ENCODE measurements at regions not wholly inside any gene's neighbourhood (a gene's known extent, or its start where the extent isn't known, plus 50 kb on each side); places are given as distances from the start of the nearest gene placed in this dataset.

DNA sequence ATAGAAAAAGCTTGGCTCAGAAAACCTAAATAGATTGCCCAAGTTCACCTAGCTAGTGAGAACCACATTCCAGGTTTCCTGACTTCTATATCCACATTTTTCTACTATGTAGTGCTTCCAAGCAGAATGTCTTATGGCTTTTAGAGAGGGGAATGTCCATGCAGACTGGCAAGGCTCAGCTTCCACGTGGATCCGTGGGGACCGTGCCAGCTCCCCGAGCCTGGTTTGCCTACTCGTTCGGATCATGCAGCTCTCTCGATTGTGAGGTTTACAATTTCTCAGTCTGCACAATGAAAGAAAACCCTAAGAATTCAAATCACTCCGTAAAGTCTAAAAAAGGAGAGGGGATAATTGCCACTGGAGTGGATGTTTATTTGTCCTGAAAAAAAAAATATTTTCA lies 256.5 kb upstream of the NR4A3 start:
- Mint-ChIP-seq H3K27ac (no peak overlapping the region), H3K4me3 (no peak overlapping the region), H3K36me3 (ENCODE audit: insufficient read depth in 1 of 3, low read depth in 3 of 3) (no peaks in the 10 kb centered on the region), H3K9me3 (no peaks in the 10 kb centered on the region), H3K27me3 (ENCODE audit: low read depth) (peaks cover 2% of the 10 kb centered on the region; the same call in 1 of the 2 replicates), H3K4me1 (peaks cover 0 to 2% of the 10 kb centered on the region in 2 experiments; a peak in 1 of 4 replicates)
- Histone ChIP-seq H2AFZ (ENCODE audit: low read length) (no peak overlapping the region), H3K79me1 (ENCODE audit: insufficient read depth, low read depth, low read length, poor library complexity, severe bottlenecking) (no peaks in the 10 kb centered on the region), H2BK120ac (ENCODE audit: low read depth, low read length, poor library complexity, severe bottlenecking) (no peak overlapping the region), H3K56ac (ENCODE audit: insufficient read length, low read depth, low read length) (no peak overlapping the region), H4K91ac (ENCODE audit: insufficient read length, low read depth, low read length) (no peak overlapping the region), H2BK20ac (ENCODE audit: low read depth, low read length, poor library complexity, severe bottlenecking) (no peak overlapping the region), H3K4me1 (ENCODE audit: insufficient read depth, low read length) (no peaks in the 10 kb centered on the region), H3K27ac (ENCODE audit: insufficient read length, low read depth, low read length) (no peak overlapping the region), H3K4ac (ENCODE audit: low read depth, low read length) (no peak overlapping the region), H4K20me1 (ENCODE audit: control insufficient read depth, insufficient read depth, insufficient read length) (no peaks in the 10 kb centered on the region), H2AK5ac (ENCODE audit: insufficient read length, low read length) (no peak overlapping the region), H3K23me2 (ENCODE audit: insufficient read length, low read depth, low read length, poor library complexity, severe bottlenecking) (no peaks in the 10 kb centered on the region), H3K9ac (ENCODE audit: extremely low read depth, insufficient read length, low read length) (no peak overlapping the region), H3K4me2 (ENCODE audit: insufficient read depth, insufficient read length, low read length) (no peak overlapping the region), H4K5ac (ENCODE audit: insufficient read length, low read depth, low read length) (no peak overlapping the region), H3K27me3 (ENCODE audit: insufficient read depth, low read length) (no peaks in the 10 kb centered on the region), H2BK12ac (ENCODE audit: insufficient read length, low read depth, low read length) (no peak overlapping the region), H3T11ph (ENCODE audit: low read length) (no peak overlapping the region), H3K23ac (ENCODE audit: insufficient read length, low read depth, low read length) (no peak overlapping the region), H4K8ac (replicated peaks; ENCODE audit: insufficient read length, low read depth, low read length) (no peak overlapping the region), H3K79me2 (ENCODE audit: insufficient read depth, low read length) (no peaks in the 10 kb centered on the region), H3K18ac (ENCODE audit: insufficient read length, low read depth, low read length) (no peak overlapping the region), H3K9me3 (ENCODE audit: control insufficient read depth, low read depth, low read length) (no peaks in the 10 kb centered on the region), H2BK15ac (ENCODE audit: low read depth, low read length) (no peak overlapping the region), H3K14ac (ENCODE audit: insufficient read depth, low read length) (no peak overlapping the region), H2BK5ac (ENCODE audit: insufficient read length, low read length) (no peak overlapping the region)
- no peak for DNase-seq
- no CpG with 5 or more reads among the region's 8 CpGs for WGBS (ENCODE audit: extremely low coverage, insufficient read length, low lambda C conversion rate)
- TF ChIP-seq, protein P1, sequence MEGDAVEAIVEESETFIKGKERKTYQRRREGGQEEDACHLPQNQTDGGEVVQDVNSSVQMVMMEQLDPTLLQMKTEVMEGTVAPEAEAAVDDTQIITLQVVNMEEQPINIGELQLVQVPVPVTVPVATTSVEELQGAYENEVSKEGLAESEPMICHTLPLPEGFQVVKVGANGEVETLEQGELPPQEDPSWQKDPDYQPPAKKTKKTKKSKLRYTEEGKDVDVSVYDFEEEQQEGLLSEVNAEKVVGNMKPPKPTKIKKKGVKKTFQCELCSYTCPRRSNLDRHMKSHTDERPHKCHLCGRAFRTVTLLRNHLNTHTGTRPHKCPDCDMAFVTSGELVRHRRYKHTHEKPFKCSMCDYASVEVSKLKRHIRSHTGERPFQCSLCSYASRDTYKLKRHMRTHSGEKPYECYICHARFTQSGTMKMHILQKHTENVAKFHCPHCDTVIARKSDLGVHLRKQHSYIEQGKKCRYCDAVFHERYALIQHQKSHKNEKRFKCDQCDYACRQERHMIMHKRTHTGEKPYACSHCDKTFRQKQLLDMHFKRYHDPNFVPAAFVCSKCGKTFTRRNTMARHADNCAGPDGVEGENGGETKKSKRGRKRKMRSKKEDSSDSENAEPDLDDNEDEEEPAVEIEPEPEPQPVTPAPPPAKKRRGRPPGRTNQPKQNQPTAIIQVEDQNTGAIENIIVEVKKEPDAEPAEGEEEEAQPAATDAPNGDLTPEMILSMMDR (conservative IDR thresholded peaks at IDR 0.05) = no peak
